Adrenal gland (tissue), 9 donors: ENCODE measurements at regions not wholly inside any gene's neighbourhood (a gene's known extent, or its start where the extent isn't known, plus 50 kb on each side); places are given as distances from the start of the nearest gene placed in this dataset.

ENCODE experiments used
- DNase-seq, 7 donors: peaks; one replicate each; pipeline ENCODE4 v3.0.0-alpha.2; 2019 to 2020
- H3K27ac ChIP-seq, 5 donors: fragments of 200-600 bp; sonication (generic) in 4 of 5; 1 replicate in 3 of 5; 2 replicates in 2 of 5; pipeline versions ENCODE4 v1.5.1 to v1.8.0; 2016 to 2020; ENCODE audit warnings: mild to moderate bottlenecking in 1 of 5
- H3K27me3 ChIP-seq: fragments of 200-600 bp; 2 replicates; pipeline ENCODE4 v1.8.0; 2021
- H3K36me3 ChIP-seq, 2 donors: fragments of 200-600 bp; replicated peaks in 1 of 2; 1 replicate in 1 of 2; 2 replicates in 1 of 2; pipeline versions ENCODE4 v1.5.1 to v1.8.0; 2018 to 2022
- H3K4me1 ChIP-seq, 2 donors: fragments of 200-600 bp; replicated peaks in 1 of 2; 1 replicate in 1 of 2; 2 replicates in 1 of 2; pipeline versions ENCODE4 v1.5.1 to v1.8.0; 2018 to 2021
- H3K4me3 ChIP-seq, 4 donors: fragments of 200-600 bp; sonication (generic) in 3 of 4; one replicate each; pipeline ENCODE4 v1.5.1; 2016 to 2018
- H3K9me3 ChIP-seq, 3 donors: fragments of 200-600 bp; sonication (generic) in 1 of 3; replicated peaks in 1 of 3; 1 replicate in 2 of 3; 2 replicates in 1 of 3; pipeline versions ENCODE4 v1.5.1 to v1.8.0; 2016 to 2021
- POLR2A ChIP-seq, 2 donors: fragments of 450-650 bp; IDR thresholded peaks; one replicate each; pipeline ENCODE4 v1.6.1; 2017; ENCODE audit warnings: antibody characterized with exemption in 2 of 2, mild to moderate bottlenecking in 2 of 2, moderate library complexity in 1 of 2
- WGBS, 4 donors: extraction: QIAGEN DNeasy Blood & Tissue Kit in 2 of 4; methylation state at CpG; one replicate each; pipeline versions ENCODE4 v1.1.5 to v1.1.7; 2013 to 2017; 5-methylcytosine and 5-hydroxymethylcytosine counted together
- intact Hi-C, 2 donors: fragments of 100-400 bp; cut with DNase I; formaldehyde crosslinking; loops; one replicate each; pipeline versions ENCODE4 v1.14.1 to v1.15.0; 2022 to 2023
- TF ChIP-seq, protein P1 (sequence below), 6 experiments: fragments of 450-650 bp in 4 of 6; fragments of 200-600 bp in 2 of 6; sonication (generic) in 1 of 6; IDR thresholded peaks; 1 replicate in 5 of 6; 2 replicates in 1 of 6; pipeline versions ENCODE4 v1.5.1 to v1.8.0; 2016 to 2021; ENCODE audit warnings: antibody characterized with exemption in 6 of 6, mild to moderate bottlenecking in 2 of 6, moderate library complexity in 1 of 6
- donor health status: healthy with polysubstance abuse.
- donor health status: Bipolar disorder and iron deficiency.
- donor health status: DM: yes; HTN: yes; CAD: no.
- donor health status: DM: no; HTN: no; CAD: no.
- donor health status: DM: no; HTN: no; CAD: no.

DNA sequence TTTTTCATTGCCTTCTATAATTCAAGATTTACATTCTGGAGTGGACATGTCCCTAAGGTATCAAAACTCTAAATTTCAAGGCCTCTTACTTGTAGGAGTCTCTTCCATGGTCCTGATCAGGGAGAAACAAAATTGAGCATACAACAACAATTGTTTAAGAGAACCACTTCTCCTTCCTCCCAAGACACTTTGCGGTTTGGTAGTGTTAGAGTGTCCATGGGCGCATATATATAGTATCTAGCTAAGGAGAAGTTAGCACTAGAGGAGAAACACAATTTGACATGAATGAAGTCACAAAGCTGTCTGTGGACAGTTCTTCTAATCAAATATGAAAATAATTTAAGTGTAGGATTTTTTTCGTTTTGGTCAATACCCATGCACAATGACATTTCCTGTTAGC, 349.1 kb upstream of the MAP2 start:
- Histone ChIP-seq H3K4me3 (no peak overlapping the region), H3K9me3 (no peaks in the 10 kb centered on the region), H3K4me1 (no peaks in the 10 kb centered on the region), H3K27me3 (no peaks in the 10 kb centered on the region), H3K27ac (no peak overlapping the region), H3K36me3 (no peaks in the 10 kb centered on the region)
- DNase-seq = no peak
- 76 to 87% (median 82%) methylated on average over 3 of the region's 3 CpGs for WGBS, 4 donors
- intact Hi-C loops = no loop called here
- no peak for TF ChIP-seq POLR2A (IDR thresholded peaks at IDR 0.05)
- TF ChIP-seq, protein P1, sequence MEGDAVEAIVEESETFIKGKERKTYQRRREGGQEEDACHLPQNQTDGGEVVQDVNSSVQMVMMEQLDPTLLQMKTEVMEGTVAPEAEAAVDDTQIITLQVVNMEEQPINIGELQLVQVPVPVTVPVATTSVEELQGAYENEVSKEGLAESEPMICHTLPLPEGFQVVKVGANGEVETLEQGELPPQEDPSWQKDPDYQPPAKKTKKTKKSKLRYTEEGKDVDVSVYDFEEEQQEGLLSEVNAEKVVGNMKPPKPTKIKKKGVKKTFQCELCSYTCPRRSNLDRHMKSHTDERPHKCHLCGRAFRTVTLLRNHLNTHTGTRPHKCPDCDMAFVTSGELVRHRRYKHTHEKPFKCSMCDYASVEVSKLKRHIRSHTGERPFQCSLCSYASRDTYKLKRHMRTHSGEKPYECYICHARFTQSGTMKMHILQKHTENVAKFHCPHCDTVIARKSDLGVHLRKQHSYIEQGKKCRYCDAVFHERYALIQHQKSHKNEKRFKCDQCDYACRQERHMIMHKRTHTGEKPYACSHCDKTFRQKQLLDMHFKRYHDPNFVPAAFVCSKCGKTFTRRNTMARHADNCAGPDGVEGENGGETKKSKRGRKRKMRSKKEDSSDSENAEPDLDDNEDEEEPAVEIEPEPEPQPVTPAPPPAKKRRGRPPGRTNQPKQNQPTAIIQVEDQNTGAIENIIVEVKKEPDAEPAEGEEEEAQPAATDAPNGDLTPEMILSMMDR (IDR thresholded peaks at IDR 0.05) = no peak

DNA sequence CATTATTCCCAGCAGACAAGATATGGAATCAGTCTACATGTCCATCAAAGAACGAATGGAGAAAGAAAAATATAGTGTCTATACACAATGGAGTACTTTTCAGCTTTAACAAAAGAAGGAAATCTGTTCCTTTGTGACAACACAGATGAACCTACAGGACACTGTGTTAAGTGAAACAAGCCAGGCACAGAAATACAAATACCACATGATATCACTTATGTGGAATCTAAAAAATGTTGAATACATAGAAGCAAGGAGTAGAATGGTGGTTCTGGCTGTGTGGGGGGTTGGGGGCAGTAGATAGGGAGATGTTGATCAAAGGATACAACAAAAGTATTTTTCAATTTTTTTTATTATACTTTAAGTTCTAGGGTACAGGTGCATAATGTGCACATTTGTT, 347.7 kb upstream of the MAP2 start:
- 57 to 71% (median 67%) methylated on average over 1 of the region's 1 CpG for WGBS, 4 donors
- intact Hi-C loops = no loop called here
- no peaks in the 10 kb centered on the region for H3K36me3 ChIP-seq
- H3K4me1 ChIP-seq = no peaks in the 10 kb centered on the region
- H3K27me3 ChIP-seq = no peaks in the 10 kb centered on the region
- H3K4me3 ChIP-seq = no peak overlapping the region
- H3K9me3 ChIP-seq = no peaks in the 10 kb centered on the region
- TF ChIP-seq, protein P1 (IDR thresholded peaks at IDR 0.05) = no peak
- TF ChIP-seq POLR2A (IDR thresholded peaks at IDR 0.05) = no peak
- no peak for DNase-seq
- no peak overlapping the region for H3K27ac ChIP-seq

DNA sequence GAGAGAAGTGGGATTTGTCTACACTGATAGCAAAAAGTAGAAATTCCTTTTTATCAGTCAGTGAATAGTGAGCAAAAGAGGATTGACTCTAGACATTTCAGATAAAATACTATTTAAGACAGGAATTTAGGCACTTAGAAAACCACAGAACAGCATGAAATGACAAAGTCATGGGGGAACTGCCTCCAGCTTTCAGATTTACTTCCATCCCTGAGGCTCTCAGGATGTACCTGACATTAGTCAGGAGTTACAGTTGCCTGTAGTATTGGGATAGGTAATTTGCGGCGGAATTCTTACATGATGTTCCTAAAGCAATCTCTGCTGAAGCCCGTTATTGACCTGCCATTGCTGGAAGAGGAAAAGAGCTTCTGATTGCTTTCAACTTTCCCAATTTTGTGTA, 337.1 kb upstream of the MAP2 start:
- DNase-seq = no peak
- intact Hi-C loops = no loop called here
- H3K9me3 ChIP-seq = no peaks in the 10 kb centered on the region
- no peaks in the 10 kb centered on the region for H3K36me3 ChIP-seq
- no peak overlapping the region for H3K27ac ChIP-seq
- H3K4me1 ChIP-seq = no peaks in the 10 kb centered on the region
- 70 to 76% (median 75%) methylated on average over 3 of the region's 3 CpGs for WGBS, 4 donors
- no peak for TF ChIP-seq POLR2A (IDR thresholded peaks at IDR 0.05)
- TF ChIP-seq, protein P1 (IDR thresholded peaks at IDR 0.05) = no peak
- no peaks in the 10 kb centered on the region for H3K27me3 ChIP-seq
- H3K4me3 ChIP-seq = no peak overlapping the region

DNA sequence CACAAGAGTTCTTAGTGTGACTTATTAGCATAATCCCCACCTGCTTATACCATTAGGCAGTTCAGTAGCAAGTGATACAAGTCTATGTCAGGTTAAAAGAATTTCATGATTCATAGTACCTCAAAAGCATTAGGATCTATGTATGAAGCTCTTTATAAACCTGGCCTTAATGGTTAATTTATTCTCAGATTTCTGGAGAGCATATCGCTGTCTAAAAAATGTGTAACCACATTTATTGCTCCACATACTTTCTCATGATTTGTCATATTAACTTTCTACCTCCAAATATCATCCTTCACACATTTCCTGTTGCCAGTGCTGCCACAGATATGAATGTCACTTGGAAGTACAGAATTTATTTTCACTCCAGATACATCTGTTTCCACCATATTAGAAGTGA, 332.8 kb upstream of the MAP2 start:
- no peak for TF ChIP-seq POLR2A (IDR thresholded peaks at IDR 0.05)
- TF ChIP-seq, protein P1 (IDR thresholded peaks at IDR 0.05) = no peak
- WGBS, 4 donors = 67 to 87% (median 77%) methylated on average over 1 of the region's 1 CpG
- Histone ChIP-seq H3K36me3 (no peaks in the 10 kb centered on the region), H3K4me3 (no peak overlapping the region), H3K27me3 (no peaks in the 10 kb centered on the region), H3K9me3 (no peaks in the 10 kb centered on the region), H3K27ac (no peak overlapping the region), H3K4me1 (no peaks in the 10 kb centered on the region)
- intact Hi-C loops = no loop called here
- DNase-seq = no peak
